Activated CD8-positive, alpha-beta memory T cell treated with anti-CD3 and anti-CD28 coated beads, Interleukin-2, amount 50 U/mL, for 24 hours (primary cell): ENCODE measurements at regions not wholly inside any gene's neighbourhood (a gene's known extent, or its start where the extent isn't known, plus 50 kb on each side); places are given as distances from the start of the nearest gene placed in this dataset.
"Not testable (repeated sequence)": the region's sequence is repeated elsewhere in the genome, so short reads cannot be mapped to it uniquely, and the experiment has no call there.

Experiments
- DNase-seq: peaks from one replicate; pipeline ENCODE4 v3.0.0-alpha.2; 2020; ENCODE audit errors: extremely low read depth

DNA sequence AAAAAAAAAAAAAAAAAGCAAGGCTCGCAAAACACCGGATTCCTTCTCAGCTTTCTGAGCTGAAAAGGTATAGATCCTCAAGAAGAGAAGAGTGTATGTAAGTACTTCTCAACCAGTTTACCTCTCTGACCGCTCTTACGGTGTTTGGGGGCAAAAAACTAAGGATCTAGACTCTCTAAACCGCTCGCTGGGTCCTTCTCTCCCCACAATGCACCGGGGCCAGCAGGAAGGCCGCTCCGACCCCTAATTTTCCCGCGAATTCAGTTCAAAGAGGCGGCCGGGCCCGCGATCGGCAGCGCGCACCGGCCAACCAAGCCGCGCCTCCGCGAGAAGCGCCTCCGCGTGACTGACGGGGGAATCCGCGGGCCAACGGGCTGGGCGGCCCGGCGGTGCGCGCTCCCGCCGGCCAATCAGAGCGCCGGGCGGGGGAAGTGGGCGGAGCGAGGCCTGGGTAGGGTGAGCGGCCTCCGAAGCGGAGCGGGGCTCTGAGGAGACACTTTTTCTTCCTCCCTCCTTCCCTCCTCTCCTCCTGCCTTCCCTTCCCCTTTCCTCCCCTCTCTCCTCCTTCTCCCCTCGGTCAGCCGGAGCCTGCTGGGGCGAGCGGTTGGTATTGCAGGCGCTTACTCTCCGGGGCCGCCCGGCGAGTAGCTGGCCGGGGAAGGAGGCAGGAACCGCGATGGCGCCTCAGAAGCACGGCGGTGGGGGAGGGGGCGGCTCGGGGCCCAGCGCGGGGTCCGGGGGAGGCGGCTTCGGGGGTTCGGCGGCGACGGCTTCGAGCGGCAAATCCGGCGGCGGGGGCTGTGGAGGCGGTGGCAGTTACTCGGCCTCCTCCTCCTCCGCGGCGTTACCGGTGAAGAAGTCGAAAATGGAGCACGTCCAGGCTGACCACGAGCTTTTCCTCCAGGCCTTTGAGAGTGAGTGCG lies 93.0 kb downstream of the CRLF3 start:
- peak; percentile 53 for DNase-seq

DNA sequence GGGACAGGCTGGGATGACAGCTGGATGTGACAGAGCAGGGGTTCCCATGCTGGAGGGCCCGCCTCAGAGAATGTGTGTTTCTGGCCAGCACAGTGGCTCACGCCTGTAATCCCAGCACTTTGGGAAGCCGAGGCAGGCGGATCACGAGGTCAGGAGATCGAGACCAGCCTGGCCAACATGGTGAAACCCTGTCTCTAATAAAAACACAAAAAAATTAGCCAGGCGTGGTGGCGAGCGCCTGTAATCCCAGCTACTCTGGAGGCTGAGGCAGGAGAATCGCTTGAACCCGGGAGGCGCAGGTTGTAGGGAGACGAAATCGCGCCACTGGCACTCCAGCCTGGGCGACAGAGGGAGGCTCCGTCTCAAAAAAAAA lies 93.7 kb downstream of the CRLF3 start:
- DNase-seq, result not testable (repeated sequence)

DNA sequence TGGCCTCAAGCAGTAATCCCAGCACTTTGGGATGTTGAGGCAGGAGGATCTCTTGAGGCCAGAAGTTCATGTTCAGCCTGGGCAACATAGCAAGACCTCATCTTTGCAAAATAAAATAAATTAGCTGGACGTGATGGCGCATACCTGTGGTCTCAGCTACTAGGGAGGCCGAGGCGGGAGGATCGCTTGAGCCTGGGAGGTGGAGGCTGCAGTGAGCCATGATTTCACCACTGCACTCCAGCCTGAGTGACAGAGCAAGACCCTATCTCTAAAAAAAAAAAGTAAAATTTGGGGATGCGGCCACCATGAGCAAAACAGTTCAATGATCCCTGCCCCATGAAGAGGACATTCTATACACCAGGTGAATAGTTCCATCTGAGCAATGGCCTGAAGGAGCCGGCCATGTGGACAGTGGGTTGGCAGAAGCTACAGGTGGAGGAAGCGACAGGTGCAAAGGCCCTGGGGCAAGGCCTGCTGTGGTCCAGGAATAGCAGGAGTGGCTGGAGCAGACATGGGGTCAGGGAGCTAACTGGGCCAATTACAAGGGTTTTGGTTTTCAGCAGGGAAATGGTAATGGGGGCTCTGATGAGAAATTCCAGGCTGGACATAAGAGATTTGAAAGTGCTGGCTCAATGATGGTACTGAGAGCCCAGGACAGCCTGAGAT lies 94.2 kb downstream of the CRLF3 start:
- not testable (repeated sequence) for DNase-seq

DNA sequence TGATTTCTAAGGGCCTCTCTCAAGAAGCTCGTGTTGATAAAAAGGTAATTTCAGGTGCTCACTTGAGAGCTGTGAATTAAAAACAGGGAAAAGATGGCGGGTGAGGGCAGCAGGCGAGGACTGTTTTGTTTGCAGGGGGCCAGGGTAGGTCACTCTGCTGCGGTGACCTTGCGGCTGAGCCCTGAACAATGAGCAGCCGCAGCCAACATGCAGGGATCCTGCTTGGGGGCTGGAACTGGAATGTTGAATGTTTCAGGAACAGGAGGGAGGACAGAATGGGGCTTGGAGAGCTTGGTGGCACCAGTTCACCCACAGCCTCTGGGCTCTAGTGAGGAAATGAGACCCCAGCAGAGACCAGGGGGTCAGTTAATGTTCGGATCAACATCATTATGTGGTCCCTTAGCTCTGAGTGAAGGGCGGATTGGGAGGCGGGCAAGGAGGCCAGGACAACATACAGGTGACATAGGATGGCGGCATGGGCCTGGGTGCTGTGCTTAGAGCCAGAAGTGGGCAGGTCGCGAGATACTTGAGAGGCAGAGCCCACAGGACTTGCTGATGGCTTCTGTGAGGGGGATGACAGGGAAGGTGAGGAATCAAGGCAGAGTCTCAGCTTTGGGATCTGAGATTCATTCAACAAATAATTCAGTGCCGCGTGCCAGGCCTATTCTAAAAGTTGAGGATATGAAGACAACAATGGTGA lies 94.9 kb downstream of the CRLF3 start:
- DNase-seq, result not testable (repeated sequence)

DNA sequence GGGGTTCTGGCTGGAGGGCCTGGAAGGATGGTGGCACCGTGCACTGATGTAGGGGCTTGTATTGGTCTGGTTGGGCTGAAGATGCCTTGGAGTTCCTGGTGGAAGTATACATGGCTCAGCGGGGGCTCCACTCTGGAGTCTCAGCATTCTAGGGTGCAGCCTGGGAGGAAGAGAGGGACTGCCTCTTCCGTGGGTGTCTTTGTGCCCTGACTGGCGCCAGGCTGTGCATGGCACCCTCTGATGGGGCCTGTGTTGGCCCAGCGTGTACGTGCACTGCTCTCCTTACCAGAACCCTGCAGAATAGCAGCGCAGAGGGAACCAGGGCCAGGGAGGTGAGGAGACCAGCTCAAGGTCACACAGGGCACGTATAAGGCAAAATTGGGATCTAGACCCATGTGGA lies 97.0 kb downstream of the CRLF3 start:
- DNase-seq, result not testable (repeated sequence)

DNA sequence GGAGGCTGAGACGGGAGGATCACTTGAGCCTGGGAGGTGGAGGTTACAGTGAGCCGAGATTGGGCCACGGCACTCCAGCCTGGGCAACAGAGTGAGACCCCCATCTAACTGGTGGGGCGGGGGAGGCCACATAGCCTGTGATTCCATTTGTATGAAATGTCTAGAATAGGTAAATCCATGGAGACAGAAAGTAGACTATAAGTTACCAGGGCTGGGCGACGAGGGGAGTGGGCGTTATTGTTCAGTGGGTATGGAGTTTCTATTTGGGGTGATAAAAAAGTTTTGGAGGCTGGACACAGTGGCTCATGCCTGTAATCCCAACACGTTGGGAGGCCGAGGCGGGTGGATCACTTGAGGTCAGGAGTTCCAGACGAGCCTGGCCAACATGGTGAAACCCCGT lies 97.8 kb downstream of the CRLF3 start:
- not testable (repeated sequence) for DNase-seq

DNA sequence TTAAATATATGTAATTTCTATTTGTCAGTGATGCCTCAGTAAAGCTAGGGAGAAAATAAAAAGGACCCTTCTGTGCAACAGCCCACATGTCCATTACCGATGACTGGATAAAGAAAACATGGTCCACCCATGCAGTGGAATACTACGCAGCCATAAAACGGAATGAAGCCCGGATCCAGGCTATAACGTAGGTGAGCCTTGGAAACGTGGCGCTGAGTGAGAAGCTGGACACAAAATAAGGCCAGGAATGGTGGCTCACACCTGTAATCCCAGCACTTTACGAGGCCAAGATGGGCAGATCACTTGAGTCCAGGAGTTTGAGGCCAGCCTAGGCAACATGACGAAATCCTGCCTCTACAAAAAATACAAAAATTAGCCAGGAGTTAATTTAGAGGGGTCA lies 98.2 kb downstream of the CRLF3 start:
- DNase-seq, result not testable (repeated sequence)

DNA sequence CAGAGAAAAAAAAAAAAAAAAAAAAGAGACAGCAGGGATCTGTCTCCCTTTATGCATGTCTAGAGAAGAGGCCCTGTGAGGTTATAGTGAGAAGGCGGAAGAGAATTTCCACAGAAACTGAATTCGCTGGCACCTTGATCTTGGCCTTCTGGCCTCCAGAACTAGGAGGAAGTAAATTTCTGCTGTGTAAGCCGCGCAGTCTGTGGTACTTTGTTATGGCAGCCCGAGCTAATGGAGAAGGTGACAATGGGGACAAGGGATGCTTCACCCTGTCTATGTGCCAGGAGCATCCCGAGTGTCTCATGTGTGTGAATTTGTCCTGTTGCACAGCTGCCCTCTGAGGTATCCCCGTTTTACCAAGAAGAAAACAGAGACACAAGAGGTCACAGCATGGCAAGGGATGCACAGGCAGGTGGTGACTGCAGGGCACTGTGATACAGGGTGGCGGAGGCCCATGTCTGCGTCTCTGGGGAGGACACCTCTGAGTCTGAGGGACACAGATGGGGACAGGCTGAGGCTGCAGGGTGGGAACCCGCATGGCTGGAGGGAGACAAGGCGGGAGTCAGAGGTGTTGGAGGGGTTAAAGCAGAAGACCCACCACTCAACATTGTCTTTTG lies 100.3 kb downstream of the CRLF3 start:
- not testable (repeated sequence) for DNase-seq

DNA sequence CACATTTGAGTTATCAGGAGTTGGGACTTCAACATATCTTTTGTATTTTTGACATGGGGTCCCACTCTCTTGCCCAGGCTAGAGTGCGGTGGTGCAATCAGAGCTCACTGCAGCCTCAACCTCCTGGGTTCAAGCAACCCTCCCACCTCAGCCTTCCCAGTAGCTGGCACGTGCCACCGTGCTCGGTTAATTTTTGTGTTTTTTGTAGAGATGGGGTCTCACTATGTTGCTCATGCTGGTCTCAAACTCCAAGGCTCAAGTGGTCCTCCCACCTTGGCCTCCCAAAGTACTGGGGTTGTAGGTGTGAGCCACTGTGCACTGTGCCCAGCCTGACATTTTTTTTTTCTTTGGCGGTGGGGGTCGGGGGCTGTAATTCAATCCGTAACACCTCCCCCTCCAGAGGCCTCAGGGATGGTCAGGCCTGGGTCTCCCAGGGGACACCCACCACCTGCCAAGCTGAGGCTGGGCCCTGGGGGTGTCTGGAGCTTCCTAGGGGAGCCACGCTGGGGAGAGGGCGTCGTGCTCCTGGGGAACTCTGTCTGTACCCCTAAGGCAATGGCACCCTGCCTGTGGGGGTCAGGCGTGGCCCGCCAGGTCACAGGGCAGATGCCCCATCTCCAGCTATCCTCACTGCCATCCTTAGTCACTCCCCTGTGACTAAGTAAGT lies 102.2 kb downstream of the CRLF3 start:
- not testable (repeated sequence) for DNase-seq

DNA sequence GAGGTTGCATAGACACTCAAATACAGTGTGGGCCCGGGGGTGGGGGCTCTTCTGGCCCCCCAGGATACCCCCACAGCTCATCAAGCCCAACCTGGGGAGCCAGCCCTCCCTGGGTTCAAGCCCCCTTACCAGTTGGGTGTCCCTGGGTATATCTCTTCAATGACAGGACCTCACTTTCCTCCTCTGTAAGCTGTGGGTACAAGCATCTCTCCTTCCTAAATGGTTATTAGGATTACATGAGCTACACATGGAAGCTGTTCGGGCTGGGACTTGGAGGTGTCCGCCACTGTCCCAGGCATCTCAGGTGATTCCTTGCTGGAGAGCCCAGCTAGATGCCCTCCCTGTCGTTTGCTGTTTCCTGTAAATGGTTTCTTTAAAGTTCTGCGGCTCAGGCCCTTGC lies 103.5 kb downstream of the CRLF3 start:
- not testable (repeated sequence) for DNase-seq

DNA sequence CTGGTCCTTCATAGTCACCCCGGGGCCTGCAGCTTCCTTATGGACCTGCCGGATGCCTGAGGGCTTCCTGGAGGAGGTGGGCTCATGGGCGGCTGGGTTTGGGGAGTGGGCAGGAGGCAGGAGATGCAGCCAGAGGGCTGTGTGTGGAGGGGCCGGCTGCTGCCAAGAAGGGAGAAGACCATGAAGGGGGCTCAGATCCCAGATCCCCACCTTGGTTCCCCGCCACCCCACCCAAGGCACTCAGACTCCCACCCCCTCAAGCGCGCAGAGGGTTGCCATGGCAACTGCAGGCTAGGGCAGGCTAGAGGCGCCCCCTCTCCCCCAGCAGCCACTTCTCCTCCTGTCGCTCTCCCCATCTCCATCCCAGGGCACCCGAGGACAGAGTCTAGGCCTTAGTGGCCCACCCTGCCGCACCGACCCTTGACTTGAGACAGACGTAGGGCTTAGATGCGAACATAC lies 104.5 kb downstream of the CRLF3 start:
- DNase-seq, result no peak

DNA sequence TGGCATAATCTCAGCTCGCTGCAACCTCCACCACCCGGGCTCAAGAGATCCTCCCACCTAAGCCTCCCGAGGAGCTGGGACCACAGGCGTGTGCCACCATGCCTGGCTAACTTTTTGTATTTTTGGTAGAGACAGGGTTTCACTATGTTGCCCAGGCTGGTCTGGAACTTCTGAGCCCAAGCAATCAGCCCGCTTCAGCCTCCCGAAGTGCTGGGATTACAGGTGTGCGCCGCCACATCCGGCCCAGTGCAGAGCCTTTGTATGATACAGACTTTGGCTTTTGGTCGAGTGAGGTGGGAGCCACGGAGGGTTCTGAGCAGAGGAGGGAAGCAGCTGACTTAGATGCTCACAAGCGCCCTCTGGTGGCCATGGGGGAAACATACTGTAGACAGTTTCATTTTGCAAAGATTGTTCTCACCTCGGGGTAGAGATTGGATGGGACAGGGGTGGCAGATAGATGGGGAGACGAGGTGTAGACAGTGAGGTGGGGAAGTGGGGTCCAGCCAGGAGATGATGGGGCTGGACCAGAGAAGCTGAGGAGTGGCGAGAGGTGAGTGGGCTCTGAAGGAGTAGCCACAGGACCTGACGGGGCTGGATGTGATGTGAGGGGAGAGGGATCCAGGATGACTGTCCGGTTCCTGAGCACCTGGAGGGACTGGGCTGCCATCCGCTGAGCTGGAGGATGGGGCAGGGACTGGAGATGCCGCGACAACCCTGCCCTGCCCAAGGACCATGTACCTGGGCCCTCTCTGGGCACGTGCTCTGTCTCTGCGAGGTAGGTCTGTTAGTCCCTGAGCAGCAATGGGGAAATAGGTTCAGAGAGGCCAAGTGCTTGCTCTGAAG lies 105.1 kb downstream of the CRLF3 start:
- peak; percentile 41 for DNase-seq

DNA sequence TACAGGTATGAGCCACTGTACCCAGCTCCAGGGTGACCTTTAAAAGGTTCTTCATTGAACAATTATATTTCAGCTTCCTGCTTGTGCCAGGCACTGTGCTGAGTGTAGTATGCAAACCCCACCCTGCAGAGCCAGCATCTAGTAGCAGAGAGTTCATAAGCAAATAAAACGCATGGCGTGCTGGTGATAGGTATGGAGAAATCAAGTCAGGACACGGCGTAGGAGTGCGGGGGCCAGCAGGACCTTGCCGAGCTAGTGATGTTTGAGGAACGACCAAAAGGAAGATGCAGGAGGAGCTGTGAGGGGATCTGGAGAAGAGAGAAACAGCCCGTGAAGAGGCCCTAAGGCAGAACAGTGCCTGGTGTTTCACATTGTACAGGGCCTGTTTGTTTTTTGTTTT lies 105.8 kb downstream of the CRLF3 start:
- not testable (repeated sequence) for DNase-seq

DNA sequence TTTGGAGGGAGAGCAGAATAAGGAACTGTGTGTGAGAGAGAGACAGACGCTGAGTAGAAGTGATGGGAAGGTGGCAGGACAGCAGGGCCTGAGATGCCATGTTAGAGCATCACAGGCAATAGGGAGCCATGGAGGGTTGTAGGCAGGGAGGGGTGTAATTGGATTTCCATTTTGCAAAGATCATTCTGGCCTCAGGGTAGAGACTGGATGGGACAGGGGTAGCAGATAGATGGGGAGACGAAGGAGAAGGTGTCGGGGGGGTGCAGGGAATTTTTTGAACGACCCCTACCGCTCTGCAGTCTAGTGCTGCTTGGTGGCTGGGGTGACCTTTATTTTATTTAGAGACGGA lies 106.4 kb downstream of the CRLF3 start:
- DNase-seq, result not testable (repeated sequence)

DNA sequence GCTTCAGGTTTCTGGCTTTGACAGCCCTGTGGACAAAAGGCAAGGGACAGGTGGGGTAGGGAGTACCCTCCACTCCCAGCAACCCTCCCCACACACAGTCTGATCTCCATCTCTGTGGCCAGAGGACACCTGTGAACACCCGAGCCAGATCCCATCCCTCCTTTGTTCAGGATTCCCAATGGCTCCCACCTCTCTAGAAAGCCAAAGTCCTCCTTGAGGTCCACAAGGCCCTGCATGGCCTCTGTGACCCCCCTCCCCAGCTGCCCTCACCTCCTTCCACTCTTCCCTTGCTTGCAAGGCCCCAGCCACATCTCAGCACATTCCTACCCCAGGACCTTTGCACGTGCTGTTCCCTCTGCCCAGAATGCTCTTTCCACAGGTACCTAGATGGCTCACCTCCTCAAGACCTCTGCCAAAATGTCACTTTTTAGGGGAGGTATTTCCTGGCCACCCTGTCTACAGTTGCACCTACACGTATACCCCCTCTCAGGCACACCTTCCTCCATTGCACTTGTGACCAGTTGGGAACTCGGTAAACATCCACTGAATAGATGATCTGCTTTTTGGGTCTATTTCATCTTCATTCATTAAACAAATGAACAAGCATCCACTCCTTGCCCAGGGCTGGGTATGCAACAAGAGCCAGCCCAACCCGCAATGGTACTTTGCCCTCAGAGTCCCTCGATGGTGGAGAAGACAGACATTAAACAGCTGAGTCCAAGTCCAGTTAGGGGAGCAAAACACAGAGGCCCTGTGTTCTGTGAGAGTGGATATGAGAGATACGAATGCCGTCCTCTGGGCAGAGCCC lies 107.0 kb downstream of the CRLF3 start:
- no peak for DNase-seq

DNA sequence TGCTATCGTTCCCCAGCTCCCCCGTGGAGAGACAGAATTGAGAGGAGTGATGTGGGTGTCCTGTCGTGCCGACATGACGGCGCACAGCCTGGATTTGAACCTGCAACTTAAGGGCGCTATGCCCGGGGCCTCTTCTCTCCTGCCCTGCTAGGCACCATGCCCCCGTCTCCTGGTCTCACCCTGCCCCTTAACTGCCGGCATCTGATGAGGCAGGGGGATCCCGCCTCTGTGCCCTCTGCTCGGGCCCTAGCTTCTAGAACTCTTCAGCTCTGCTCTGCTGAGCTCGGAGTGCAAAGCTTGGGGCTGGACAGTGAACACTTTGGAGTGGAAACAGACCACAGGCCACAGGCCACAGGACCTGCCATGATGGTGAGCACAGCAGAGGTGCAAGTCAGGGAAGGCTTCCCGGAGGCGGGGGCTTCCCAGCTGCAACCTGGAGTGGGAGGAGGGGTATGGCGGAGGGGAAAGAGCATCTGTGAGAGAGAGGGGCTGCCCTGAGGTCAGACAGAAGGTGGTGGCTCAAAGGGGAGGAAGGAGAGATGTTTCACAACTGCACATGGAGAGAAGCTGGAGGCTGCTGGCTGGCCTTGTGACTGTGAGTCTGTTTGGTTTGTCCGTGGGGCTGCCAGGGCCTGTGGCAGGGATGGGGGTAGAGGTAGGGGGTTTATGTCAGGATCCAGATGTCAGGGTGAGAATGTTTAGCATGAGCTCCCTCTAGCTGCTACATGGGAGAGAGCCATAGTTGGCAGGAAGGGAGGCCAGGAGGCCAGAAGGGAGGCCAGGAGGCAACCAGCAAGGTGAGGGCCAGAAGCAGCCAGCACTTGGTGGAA lies 107.8 kb downstream of the CRLF3 start:
- DNase-seq, result no peak

DNA sequence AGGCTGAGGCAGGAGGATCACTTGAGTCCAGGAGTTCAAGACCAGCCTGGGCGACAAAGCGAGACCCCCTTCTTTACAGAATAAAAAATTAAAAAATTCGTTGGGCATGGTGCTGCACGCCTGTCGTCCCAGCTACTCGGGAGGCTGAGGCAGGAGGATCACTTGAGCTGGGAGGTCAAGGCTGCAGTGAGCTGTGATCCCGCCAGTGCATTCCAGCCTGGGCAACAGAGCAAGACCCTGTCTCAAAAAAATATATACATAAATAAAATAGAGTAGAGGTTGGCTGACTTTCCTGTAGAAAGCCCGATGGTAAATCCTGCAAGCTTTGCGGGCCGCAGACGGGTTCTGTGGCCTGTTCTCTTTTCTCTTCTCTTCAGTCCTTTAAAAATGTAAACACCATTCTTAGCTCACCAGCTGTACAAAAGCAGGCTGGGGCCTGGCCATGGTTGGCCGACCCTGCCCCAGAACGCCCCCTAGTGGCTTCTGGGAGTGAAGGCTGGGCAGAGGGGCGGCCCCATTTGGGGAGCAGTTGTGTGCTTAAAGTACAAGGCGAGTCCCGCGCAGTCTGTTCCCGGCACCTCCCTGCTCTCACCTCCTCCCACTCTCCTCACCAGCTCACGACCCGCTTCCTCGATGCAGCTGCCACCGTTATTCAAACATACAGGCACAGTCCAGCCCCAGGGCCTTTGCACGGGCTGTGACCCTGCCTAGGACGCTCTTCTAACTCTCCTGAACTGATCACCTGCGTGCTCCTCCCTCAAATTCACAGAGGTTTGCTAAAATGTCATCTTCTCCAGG lies 109.5 kb downstream of the CRLF3 start:
- not testable (repeated sequence) for DNase-seq

DNA sequence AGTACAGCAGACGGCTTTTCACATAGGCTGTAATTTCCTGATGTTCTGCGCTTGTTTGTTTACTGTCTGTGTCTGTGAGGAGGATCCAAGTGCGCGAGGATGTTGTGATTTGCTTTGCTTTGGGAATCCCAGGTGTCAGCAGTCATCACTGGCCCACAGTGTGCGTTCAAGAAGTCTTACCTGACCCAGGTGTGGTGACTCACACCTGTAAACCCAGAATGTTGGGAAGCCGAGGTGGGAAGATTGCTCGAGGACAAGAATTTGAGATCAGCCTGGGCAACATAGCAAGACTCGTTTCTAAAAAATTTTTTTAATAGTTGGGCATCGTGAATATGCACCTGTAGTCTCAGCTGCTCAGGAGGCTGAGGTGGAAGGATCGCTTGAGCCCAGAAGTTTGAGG lies 110.7 kb downstream of the CRLF3 start:
- not testable (repeated sequence) for DNase-seq
